ENCODE measurements at regions not wholly inside any gene's neighbourhood (a gene's known extent, or its start where the extent isn't known, plus 50 kb on each side); places are given as distances from the start of the nearest gene placed in this dataset.

DNA sequence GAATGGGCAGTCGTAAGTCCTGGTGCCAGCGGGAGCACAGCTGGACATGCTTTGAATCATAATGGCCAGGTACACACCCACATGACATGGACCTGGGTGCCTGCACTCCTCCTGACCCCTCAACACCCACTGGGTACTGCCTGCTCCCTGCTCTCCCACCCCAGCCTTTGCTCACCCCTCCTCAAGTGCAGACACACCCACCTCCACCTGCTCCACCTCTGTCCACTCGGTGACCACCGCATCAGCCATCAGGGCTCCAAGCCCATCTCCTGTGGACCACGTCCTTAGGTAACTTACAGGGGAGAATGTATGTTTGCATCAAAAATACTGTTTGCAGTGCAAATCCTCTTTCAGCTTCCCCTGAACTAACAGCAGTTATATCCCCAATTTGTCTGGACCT, 214.6 kb downstream of the BRD1 start:
- H3K4me3 ChIP-seq (ENCODE audit: low read depth, low read length), result no peak overlapping the region
- DNase-seq (ENCODE audit: low read depth), result no peak
- TF ChIP-seq POLR2A (IDR thresholded peaks at IDR 0.05; ENCODE audit: extremely low read depth, insufficient read length) (no peak), MYC (IDR thresholded peaks at IDR 0.05; ENCODE audit: low read depth, low read length) (no peak)
- TF ChIP-seq, protein P1, sequence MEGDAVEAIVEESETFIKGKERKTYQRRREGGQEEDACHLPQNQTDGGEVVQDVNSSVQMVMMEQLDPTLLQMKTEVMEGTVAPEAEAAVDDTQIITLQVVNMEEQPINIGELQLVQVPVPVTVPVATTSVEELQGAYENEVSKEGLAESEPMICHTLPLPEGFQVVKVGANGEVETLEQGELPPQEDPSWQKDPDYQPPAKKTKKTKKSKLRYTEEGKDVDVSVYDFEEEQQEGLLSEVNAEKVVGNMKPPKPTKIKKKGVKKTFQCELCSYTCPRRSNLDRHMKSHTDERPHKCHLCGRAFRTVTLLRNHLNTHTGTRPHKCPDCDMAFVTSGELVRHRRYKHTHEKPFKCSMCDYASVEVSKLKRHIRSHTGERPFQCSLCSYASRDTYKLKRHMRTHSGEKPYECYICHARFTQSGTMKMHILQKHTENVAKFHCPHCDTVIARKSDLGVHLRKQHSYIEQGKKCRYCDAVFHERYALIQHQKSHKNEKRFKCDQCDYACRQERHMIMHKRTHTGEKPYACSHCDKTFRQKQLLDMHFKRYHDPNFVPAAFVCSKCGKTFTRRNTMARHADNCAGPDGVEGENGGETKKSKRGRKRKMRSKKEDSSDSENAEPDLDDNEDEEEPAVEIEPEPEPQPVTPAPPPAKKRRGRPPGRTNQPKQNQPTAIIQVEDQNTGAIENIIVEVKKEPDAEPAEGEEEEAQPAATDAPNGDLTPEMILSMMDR (IDR thresholded peaks at IDR 0.05; ENCODE audit: low read depth, low read length), result no peak
- TF ChIP-seq, protein P2, sequence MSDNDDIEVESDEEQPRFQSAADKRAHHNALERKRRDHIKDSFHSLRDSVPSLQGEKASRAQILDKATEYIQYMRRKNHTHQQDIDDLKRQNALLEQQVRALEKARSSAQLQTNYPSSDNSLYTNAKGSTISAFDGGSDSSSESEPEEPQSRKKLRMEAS (IDR thresholded peaks at IDR 0.05; ENCODE audit: low read depth, low read length), result no peak

DNA sequence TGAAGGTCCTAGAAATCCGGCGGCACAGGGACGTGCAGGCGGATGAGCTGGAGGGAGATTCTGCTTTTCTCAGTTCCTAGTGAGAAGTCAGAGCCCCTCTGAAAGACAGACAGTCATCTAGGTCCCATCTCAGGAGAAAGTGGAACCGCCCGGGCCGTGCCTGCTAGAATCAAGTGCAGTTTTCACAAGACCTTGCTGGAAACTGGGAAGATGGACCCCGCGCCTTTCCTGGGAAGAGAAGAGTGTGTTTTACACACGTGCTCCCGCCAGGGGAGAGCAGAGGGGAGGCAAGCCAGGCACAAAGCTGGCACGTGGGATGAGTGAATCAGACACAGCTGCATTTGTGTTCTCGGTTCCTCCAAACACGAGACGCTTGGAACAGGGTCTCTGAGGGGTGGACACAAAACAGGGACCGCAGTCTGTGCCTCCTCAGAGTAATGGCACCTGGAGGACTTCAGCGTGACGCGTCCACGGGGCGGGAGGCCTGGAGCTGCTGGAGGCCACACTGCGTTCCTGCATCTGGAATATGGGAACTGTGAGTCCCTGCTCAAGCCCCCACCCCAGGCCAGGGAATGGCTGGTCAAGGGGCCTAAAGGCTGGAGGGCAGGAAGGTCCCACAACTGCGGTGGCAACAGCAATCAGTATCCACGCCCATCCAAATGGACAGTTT, 218.3 kb downstream of the BRD1 start:
- DNase-seq (ENCODE audit: low read depth), result no peak
- TF ChIP-seq, protein P1 (IDR thresholded peaks at IDR 0.05; ENCODE audit: low read depth, low read length), result no peak
- TF ChIP-seq, protein P2 (IDR thresholded peaks at IDR 0.05; ENCODE audit: low read depth, low read length), result no peak
- TF ChIP-seq POLR2A (IDR thresholded peaks at IDR 0.05; ENCODE audit: extremely low read depth, insufficient read length) (no peak), MYC (IDR thresholded peaks at IDR 0.05; ENCODE audit: low read depth, low read length) (no peak)
- H3K4me3 ChIP-seq (ENCODE audit: low read depth, low read length), result no peak overlapping the region

DNA sequence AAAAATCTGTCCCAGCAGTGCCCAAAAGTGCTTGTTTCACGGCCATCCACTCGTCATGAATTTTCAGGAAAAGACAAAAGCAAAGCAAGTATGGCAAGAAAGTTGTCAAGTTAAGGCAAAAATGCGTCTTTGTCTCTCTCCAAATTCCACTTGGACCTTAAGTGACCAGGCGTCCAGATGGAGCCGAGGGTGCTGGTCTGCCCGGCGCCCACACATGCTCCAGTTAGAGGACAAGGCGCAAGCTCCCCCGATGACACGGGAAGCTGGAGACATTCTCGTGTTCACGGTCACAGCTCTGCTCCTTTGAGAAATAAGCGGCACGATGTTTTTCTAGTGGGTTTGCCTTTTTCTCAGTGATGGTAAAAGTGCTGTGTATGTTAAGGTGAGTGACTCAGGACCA, 219.0 kb downstream of the BRD1 start:
- no peak overlapping the region for H3K4me3 ChIP-seq (ENCODE audit: low read depth, low read length)
- DNase-seq (ENCODE audit: low read depth), result no peak
- TF ChIP-seq POLR2A (IDR thresholded peaks at IDR 0.05; ENCODE audit: extremely low read depth, insufficient read length) (no peak), MYC (IDR thresholded peaks at IDR 0.05; ENCODE audit: low read depth, low read length) (no peak)
- TF ChIP-seq, protein P2 (IDR thresholded peaks at IDR 0.05; ENCODE audit: low read depth, low read length), result no peak
- TF ChIP-seq, protein P1 (IDR thresholded peaks at IDR 0.05; ENCODE audit: low read depth, low read length), result no peak

DNA sequence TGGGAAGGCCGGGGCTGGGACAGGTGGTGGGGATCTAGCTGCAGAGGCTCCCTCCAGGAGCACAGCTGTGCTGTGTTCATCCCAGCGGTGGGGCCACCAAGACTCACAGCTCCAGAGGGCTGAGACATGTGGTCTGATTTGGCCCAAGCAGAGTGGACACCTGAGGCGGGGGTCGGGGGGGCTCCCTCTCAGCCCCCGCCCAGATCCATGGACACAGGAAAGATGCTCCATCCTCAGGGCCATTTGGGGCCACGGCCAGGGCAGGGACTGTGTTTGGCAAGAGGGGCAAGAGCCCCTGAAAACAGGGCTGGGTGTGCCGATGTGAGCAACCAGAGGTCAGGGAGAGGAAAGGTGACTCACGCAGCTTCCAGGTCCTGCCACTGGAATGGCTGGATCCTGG, 219.4 kb downstream of the BRD1 start:
- TF ChIP-seq MYC (IDR thresholded peaks at IDR 0.05; ENCODE audit: low read depth, low read length) (no peak), POLR2A (IDR thresholded peaks at IDR 0.05; ENCODE audit: extremely low read depth, insufficient read length) (no peak)
- TF ChIP-seq, protein P2 (IDR thresholded peaks at IDR 0.05; ENCODE audit: low read depth, low read length), result no peak
- TF ChIP-seq, protein P1 (IDR thresholded peaks at IDR 0.05; ENCODE audit: low read depth, low read length), result no peak
- DNase-seq (ENCODE audit: low read depth), result no peak
- no peak overlapping the region for H3K4me3 ChIP-seq (ENCODE audit: low read depth, low read length)

DNA sequence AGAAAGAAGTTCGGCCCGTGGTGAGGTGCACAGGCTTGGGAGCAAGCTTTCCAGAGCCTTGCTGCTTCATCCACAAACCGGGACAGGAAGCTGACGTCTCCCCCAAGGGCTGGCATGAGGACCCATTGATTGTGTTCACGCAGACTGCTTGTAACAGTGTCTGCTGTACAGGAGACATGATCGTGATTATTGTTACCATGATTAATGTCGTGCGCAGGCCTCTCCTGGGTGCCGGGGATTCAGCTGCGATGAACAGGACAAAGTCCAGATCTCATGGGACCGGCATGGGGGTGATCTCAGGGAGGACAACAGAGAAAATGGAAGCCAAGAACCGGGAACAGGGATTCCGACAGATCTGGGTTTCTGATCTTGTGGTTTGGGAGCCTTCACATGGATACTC, 219.9 kb downstream of the BRD1 start:
- no peak overlapping the region for H3K4me3 ChIP-seq (ENCODE audit: low read depth, low read length)
- no peak for DNase-seq (ENCODE audit: low read depth)
- TF ChIP-seq POLR2A (IDR thresholded peaks at IDR 0.05; ENCODE audit: extremely low read depth, insufficient read length) (no peak), MYC (IDR thresholded peaks at IDR 0.05; ENCODE audit: low read depth, low read length) (no peak)
- TF ChIP-seq, protein P2 (IDR thresholded peaks at IDR 0.05; ENCODE audit: low read depth, low read length), result no peak
- TF ChIP-seq, protein P1 (IDR thresholded peaks at IDR 0.05; ENCODE audit: low read depth, low read length), result no peak

Measured in NB4 (cell line).